ENCODE measurements at regions not wholly inside any gene's neighbourhood (a gene's known extent, or its start where the extent isn't known, plus 50 kb on each side); places are given as distances from the start of the nearest gene placed in this dataset.

- H3K36me3 ChIP-seq (ENCODE audit: control insufficient read depth in 3 of 3, insufficient read depth in 3 of 3, low read length in 3 of 3), result no peaks in the 10 kb centered on the region
- H3K27me3 ChIP-seq (ENCODE audit: control insufficient read depth in 3 of 3, insufficient read depth in 3 of 3, low read length in 3 of 3), result no peaks in the 10 kb centered on the region
- H3K4me1 ChIP-seq (ENCODE audit: control insufficient read depth in 3 of 3, insufficient read depth in 3 of 3, low read length in 3 of 3), result peaks cover 3 to 14% (median 10%) of the 10 kb centered on the region in 3 donors
- H3K4me3 ChIP-seq (ENCODE audit: low read length in 3 of 3), result no peak overlapping the region
- no peaks in the 10 kb centered on the region for H3K9me3 ChIP-seq (ENCODE audit: control insufficient read depth in 3 of 3, low read length in 3 of 3)
- no peak overlapping the region for H3K9ac ChIP-seq (ENCODE audit: low read depth in 1 of 3, low read length in 3 of 3)
- no peak overlapping the region for H3K27ac ChIP-seq (ENCODE audit: low read depth, low read length)
Measured at GRCh38 chr5:124692950-124693349, 53.5 kb downstream of the ZNF608 start.

DNA sequence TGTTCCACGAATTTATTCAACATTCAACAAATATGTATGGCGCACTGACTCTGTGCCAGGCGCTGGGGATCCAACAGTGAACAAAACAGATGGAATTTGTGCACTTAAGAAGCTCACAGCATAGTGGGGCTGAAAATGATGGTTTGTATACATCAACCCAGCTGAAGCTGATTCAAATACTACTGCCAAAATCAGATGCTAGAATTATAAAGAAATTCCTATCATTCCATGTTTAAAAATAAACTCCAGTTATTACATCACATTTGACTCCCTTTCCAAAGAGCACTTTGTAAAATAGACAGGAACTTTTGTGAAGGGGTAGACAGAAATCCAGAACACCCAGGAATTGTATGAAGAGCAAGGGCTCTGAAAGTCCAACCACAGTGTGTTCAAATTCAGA lies 54.1 kb downstream of the ZNF608 start:
- no peaks in the 10 kb centered on the region for H3K9me3 ChIP-seq (ENCODE audit: control insufficient read depth in 3 of 3, low read length in 3 of 3)
- no peak overlapping the region for H3K27ac ChIP-seq (ENCODE audit: low read depth, low read length)
- H3K4me1 ChIP-seq (ENCODE audit: control insufficient read depth in 3 of 3, insufficient read depth in 3 of 3, low read length in 3 of 3), result peaks cover 3 to 10% (median 5%) of the 10 kb centered on the region in 3 donors
- no peaks in the 10 kb centered on the region for H3K27me3 ChIP-seq (ENCODE audit: control insufficient read depth in 3 of 3, insufficient read depth in 3 of 3, low read length in 3 of 3)
- no peak overlapping the region for H3K9ac ChIP-seq (ENCODE audit: low read depth in 1 of 3, low read length in 3 of 3)
- H3K36me3 ChIP-seq (ENCODE audit: control insufficient read depth in 3 of 3, insufficient read depth in 3 of 3, low read length in 3 of 3), result no peaks in the 10 kb centered on the region
- H3K4me3 ChIP-seq (ENCODE audit: low read length in 3 of 3), result no peak overlapping the region

GRCh38 chr5:124689653-124690052 lies 56.8 kb downstream of the ZNF608 start:
- Histone ChIP-seq H3K4me3 (ENCODE audit: low read length in 3 of 3) (no peak overlapping the region), H3K27ac (ENCODE audit: low read depth, low read length) (no peak overlapping the region), H3K4me1 (ENCODE audit: control insufficient read depth in 3 of 3, insufficient read depth in 3 of 3, low read length in 3 of 3) (peaks cover 7 to 18% (median 7%) of the 10 kb centered on the region in 3 donors), H3K27me3 (ENCODE audit: control insufficient read depth in 3 of 3, insufficient read depth in 3 of 3, low read length in 3 of 3) (no peaks in the 10 kb centered on the region), H3K9me3 (ENCODE audit: control insufficient read depth in 3 of 3, low read length in 3 of 3) (no peaks in the 10 kb centered on the region), H3K9ac (ENCODE audit: low read depth in 1 of 3, low read length in 3 of 3) (no peak overlapping the region), H3K36me3 (ENCODE audit: control insufficient read depth in 3 of 3, insufficient read depth in 3 of 3, low read length in 3 of 3) (no peaks in the 10 kb centered on the region)

DNA sequence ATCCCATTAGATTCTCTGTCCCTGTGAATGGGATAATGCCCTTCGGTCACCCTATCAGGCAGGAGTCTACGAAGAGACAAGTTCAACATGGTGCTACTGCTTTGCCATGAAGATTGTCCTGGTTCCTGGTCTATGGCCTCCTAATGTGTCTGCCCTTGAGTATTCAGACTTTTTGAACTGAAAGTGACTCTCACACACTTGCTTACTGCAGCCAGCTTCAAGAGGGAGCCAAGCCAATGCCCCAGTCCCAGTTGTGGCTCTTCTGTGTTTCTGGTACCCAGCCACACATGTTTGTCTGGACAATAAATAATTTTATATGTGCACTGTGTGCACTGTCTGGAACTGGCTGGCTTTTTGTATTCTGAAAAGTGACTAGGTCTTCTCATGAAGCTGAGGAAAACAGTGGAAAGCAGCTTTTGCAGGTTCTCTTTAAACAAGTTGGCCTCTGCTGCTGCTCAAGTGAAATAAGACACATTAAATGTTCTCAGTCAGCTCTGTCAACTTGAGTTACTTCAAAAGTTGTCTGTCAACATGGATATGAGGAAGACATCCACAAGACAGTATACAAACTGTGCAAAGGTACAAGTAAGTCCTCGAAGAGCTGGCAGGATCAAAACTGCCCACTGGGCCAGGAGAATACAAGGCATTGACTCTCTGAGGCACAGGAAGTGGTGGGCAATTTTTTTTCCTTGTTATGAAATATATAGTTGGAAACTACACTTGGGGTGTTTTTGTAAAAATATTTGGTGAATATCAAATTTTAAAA lies 60.0 kb downstream of the ZNF608 start:
- no peak overlapping the region for H3K27ac ChIP-seq (ENCODE audit: low read depth, low read length)
- H3K4me3 ChIP-seq (ENCODE audit: low read length in 3 of 3), result no peak overlapping the region
- H3K9me3 ChIP-seq (ENCODE audit: control insufficient read depth in 3 of 3, low read length in 3 of 3), result no peaks in the 10 kb centered on the region
- H3K27me3 ChIP-seq (ENCODE audit: control insufficient read depth in 3 of 3, insufficient read depth in 3 of 3, low read length in 3 of 3), result no peaks in the 10 kb centered on the region
- H3K36me3 ChIP-seq (ENCODE audit: control insufficient read depth in 3 of 3, insufficient read depth in 3 of 3, low read length in 3 of 3), result no peaks in the 10 kb centered on the region
- H3K4me1 ChIP-seq (ENCODE audit: control insufficient read depth in 3 of 3, insufficient read depth in 3 of 3, low read length in 3 of 3), result peaks cover 6 to 14% (median 12%) of the 10 kb centered on the region in 3 donors
- no peak overlapping the region for H3K9ac ChIP-seq (ENCODE audit: low read depth in 1 of 3, low read length in 3 of 3)

DNA sequence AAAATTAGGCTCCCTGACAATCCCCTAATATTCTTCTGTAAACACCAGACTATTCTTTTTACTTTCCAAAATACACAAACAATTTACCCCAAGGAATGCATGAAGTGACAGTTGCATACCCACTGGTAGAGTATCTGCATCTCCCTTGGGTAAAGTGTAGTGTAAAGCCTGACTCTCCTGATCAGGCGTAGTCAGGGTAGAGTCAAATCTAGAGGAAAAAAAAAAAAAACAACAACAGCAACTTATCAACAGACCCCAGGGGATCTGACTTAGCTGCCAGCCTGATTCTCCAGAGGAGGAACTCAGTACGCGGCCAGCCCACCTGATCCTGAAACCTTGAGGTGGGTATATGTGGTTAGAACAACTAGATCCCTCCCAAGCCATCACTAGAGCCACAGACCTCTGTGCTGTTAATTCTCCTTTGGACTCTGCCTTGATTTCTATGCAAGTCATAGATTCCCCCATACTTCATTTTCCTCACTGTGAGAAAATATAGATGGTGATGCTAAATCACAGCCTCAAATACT lies 61.0 kb downstream of the ZNF608 start:
- Histone ChIP-seq H3K27ac (ENCODE audit: low read depth, low read length) (no peak overlapping the region), H3K4me1 (ENCODE audit: control insufficient read depth in 3 of 3, insufficient read depth in 3 of 3, low read length in 3 of 3) (peaks cover 6 to 14% (median 12%) of the 10 kb centered on the region in 3 donors), H3K9ac (ENCODE audit: low read depth in 1 of 3, low read length in 3 of 3) (no peak overlapping the region), H3K36me3 (ENCODE audit: control insufficient read depth in 3 of 3, insufficient read depth in 3 of 3, low read length in 3 of 3) (no peaks in the 10 kb centered on the region), H3K27me3 (ENCODE audit: control insufficient read depth in 3 of 3, insufficient read depth in 3 of 3, low read length in 3 of 3) (no peaks in the 10 kb centered on the region), H3K4me3 (ENCODE audit: low read length in 3 of 3) (no peak overlapping the region), H3K9me3 (ENCODE audit: control insufficient read depth in 3 of 3, low read length in 3 of 3) (no peaks in the 10 kb centered on the region)

DNA sequence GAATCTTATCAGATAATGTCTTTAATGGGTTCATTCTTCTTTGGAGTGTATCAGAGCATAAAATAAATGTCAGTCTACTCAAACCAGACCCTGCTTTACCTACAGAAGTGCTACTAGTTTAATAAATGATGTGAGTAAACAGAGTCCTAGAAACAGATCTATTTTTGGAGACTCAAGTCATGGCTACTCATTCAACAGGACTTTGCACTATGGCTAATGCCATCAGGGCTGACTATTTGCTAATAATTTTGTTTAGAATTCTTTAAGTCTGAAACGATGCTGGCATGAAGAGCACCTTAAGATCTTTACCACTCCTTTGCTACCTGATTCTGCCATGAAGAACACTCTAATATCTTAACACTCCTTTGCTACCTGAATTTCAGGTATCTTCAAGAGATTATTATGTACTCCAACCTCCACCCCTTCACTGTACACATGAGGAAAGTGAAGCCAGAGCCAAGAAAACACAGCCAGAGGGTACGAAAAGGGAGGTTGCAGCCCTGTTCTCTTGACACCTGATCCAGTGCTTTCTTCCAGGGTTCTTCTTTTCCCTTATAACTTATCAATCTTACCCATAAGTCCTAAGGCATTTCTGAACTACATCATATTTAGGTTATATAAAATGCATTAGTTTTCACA lies 62.4 kb downstream of the ZNF608 start:
- H3K27ac ChIP-seq (ENCODE audit: low read depth, low read length), result no peak overlapping the region

DNA sequence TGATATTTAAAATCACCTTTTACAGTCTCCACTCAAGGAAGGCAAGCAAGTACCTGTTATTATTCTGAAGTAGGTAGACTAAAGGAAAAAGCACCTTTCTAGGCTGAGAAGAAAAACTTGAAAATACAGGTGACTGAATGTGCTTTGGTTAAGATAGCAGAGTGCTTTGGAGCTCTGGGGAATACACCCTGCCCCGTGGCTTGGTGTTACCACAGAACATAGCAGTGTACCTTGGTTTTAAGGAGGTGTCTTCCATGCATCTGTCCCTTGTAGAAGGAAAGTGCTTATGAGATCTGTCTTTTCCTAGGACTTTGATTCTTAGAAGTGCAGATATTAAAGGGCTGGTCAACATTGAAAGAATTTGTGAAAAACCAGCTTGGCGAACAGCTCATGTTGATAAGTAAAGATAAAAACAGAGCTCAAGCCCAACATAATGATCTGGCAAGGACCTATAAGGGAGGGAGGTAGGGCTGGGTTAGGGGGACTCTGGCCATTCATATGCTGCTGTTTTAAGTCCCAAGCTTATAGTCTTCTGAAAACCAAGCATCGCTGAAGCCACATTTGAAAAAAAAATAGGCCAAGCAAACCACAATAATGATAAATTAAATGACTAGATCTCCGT lies 66.8 kb downstream of the ZNF608 start:
- Histone ChIP-seq H3K9me3 (ENCODE audit: control insufficient read depth in 3 of 3, low read length in 3 of 3) (no peaks in the 10 kb centered on the region), H3K27ac (ENCODE audit: low read depth, low read length) (no peak overlapping the region), H3K4me1 (ENCODE audit: control insufficient read depth in 3 of 3, insufficient read depth in 3 of 3, low read length in 3 of 3) (peaks cover 20 to 38% (median 31%) of the 10 kb centered on the region in 3 donors), H3K36me3 (ENCODE audit: control insufficient read depth in 3 of 3, insufficient read depth in 3 of 3, low read length in 3 of 3) (no peaks in the 10 kb centered on the region), H3K4me3 (ENCODE audit: low read length in 3 of 3) (no peak overlapping the region), H3K9ac (ENCODE audit: low read depth in 1 of 3, low read length in 3 of 3) (no peak overlapping the region), H3K27me3 (ENCODE audit: control insufficient read depth in 3 of 3, insufficient read depth in 3 of 3, low read length in 3 of 3) (no peaks in the 10 kb centered on the region)

More for the DNA sequence above, 62.4 kb downstream of the ZNF608 start:
- H3K4me3 ChIP-seq (ENCODE audit: low read length in 3 of 3), result no peak overlapping the region
- H3K36me3 ChIP-seq (ENCODE audit: control insufficient read depth in 3 of 3, insufficient read depth in 3 of 3, low read length in 3 of 3), result no peaks in the 10 kb centered on the region
- no peak overlapping the region for H3K9ac ChIP-seq (ENCODE audit: low read depth in 1 of 3, low read length in 3 of 3)
- H3K27me3 ChIP-seq (ENCODE audit: control insufficient read depth in 3 of 3, insufficient read depth in 3 of 3, low read length in 3 of 3), result no peaks in the 10 kb centered on the region
- H3K9me3 ChIP-seq (ENCODE audit: control insufficient read depth in 3 of 3, low read length in 3 of 3), result no peaks in the 10 kb centered on the region
- peaks cover 9 to 19% (median 18%) of the 10 kb centered on the region in 3 donors for H3K4me1 ChIP-seq (ENCODE audit: control insufficient read depth in 3 of 3, insufficient read depth in 3 of 3, low read length in 3 of 3)

GRCh38 chr5:124678922-124679519 lies 67.4 kb downstream of the ZNF608 start:
- peaks cover 17 to 34% (median 27%) of the 10 kb centered on the region in 3 donors for H3K4me1 ChIP-seq (ENCODE audit: control insufficient read depth in 3 of 3, insufficient read depth in 3 of 3, low read length in 3 of 3)

DNA sequence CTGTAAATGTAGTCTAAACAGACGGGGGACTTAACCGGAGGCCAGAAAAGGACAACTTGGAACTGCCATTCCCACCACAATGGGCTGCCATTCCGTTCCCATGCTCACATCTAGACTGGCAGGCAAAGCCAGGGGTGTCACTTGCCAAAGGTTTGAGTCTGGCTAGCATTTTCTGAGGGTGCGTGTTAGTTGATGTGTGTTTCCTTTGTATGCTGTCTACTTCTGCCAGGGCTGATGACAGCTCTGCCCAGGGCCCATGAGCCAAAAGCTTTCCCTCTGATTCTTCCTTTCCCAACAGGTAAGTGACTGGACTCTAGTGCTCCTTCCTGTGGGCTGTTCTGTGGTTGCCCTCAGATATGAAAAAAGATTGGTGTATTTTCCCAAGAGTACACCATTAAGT lies 68.0 kb downstream of the ZNF608 start:
- Histone ChIP-seq H3K4me3 (ENCODE audit: low read length in 3 of 3) (no peak overlapping the region), H3K9me3 (ENCODE audit: control insufficient read depth in 3 of 3, low read length in 3 of 3) (no peaks in the 10 kb centered on the region), H3K27ac (ENCODE audit: low read depth, low read length) (no peak overlapping the region), H3K9ac (ENCODE audit: low read depth in 1 of 3, low read length in 3 of 3) (no peak overlapping the region), H3K4me1 (ENCODE audit: control insufficient read depth in 3 of 3, insufficient read depth in 3 of 3, low read length in 3 of 3) (peaks cover 16 to 33% (median 25%) of the 10 kb centered on the region in 3 donors), H3K36me3 (ENCODE audit: control insufficient read depth in 3 of 3, insufficient read depth in 3 of 3, low read length in 3 of 3) (no peaks in the 10 kb centered on the region), H3K27me3 (ENCODE audit: control insufficient read depth in 3 of 3, insufficient read depth in 3 of 3, low read length in 3 of 3) (no peaks in the 10 kb centered on the region)

More at GRCh38 chr5:124678922-124679519, 67.4 kb downstream of the ZNF608 start:
- H3K9me3 ChIP-seq (ENCODE audit: control insufficient read depth in 3 of 3, low read length in 3 of 3), result no peaks in the 10 kb centered on the region
- H3K27me3 ChIP-seq (ENCODE audit: control insufficient read depth in 3 of 3, insufficient read depth in 3 of 3, low read length in 3 of 3), result no peaks in the 10 kb centered on the region
- H3K9ac ChIP-seq (ENCODE audit: low read depth in 1 of 3, low read length in 3 of 3), result no peak overlapping the region
- H3K27ac ChIP-seq (ENCODE audit: low read depth, low read length), result no peak overlapping the region
- no peaks in the 10 kb centered on the region for H3K36me3 ChIP-seq (ENCODE audit: control insufficient read depth in 3 of 3, insufficient read depth in 3 of 3, low read length in 3 of 3)
- H3K4me3 ChIP-seq (ENCODE audit: low read length in 3 of 3), result no peak overlapping the region
